HG03066 (cell line): ENCODE measurements at regions not wholly inside any gene's neighbourhood (a gene's known extent, or its start where the extent isn't known, plus 50 kb on each side); places are given as distances from the start of the nearest gene placed in this dataset.

Experiments
- ATAC-seq: cut with Tn5 transposase; IDR thresholded peaks from one replicate; pipeline ENCODE4 v1.9.1; 2021; ENCODE audit warnings: low read depth; ENCODE audit not compliant: unreplicated experiment

- no peak for ATAC-seq
Measured at GRCh38 chr15:53462651-53463050, 296.8 kb downstream of the WDR72 start.

- ATAC-seq, result no peak
Measured at GRCh38 chr15:53461677-53462076, 297.8 kb downstream of the WDR72 start.

GRCh38 chr15:53458736-53459135 is 300.7 kb downstream of the WDR72 start:
- no peak for ATAC-seq

- ATAC-seq, result no peak
Measured at GRCh38 chr15:53457479-53457878, 302.0 kb downstream of the WDR72 start.

GRCh38 chr15:53454843-53455721 is 304.4 kb downstream of the WDR72 start:
- no peak for ATAC-seq

GRCh38 chr15:53454535-53454842 is 305.0 kb downstream of the WDR72 start:
- ATAC-seq, result no peak

GRCh38 chr15:53453253-53454105 is 306.0 kb downstream of the WDR72 start:
- ATAC-seq, result no peak

GRCh38 chr15:53448232-53449015 is 311.0 kb downstream of the WDR72 start:
- no peak for ATAC-seq

- ATAC-seq, result no peak
Measured at GRCh38 chr15:53447742-53448141, 311.7 kb downstream of the WDR72 start.

- ATAC-seq, result no peak
Measured at GRCh38 chr15:53447053-53447574, 312.3 kb downstream of the WDR72 start.

GRCh38 chr15:53446376-53446775 is 313.1 kb downstream of the WDR72 start:
- ATAC-seq, result no peak

- ATAC-seq, result no peak
Measured at GRCh38 chr15:53445531-53445930, 313.9 kb downstream of the WDR72 start.

GRCh38 chr15:53437985-53438841 is 321.2 kb downstream of the WDR72 start:
- no peak for ATAC-seq

GRCh38 chr15:53437366-53437765 is 322.1 kb downstream of the WDR72 start:
- ATAC-seq, result no peak

- ATAC-seq, result no peak
Measured at GRCh38 chr15:53434174-53434678, 325.2 kb downstream of the WDR72 start.

- ATAC-seq, result no peak
Measured at GRCh38 chr15:53416219-53416940, 343.1 kb downstream of the WDR72 start.

- no peak for ATAC-seq
Measured at GRCh38 chr15:53414167-53414566, 345.3 kb downstream of the WDR72 start.

GRCh38 chr15:53412542-53412941 is 346.9 kb downstream of the WDR72 start:
- no peak for ATAC-seq

GRCh38 chr15:53404930-53405493 is 354.5 kb downstream of the WDR72 start:
- no peak for ATAC-seq
